Neural cell (in vitro differentiated cells): ENCODE measurements at regions not wholly inside any gene's neighbourhood (a gene's known extent, or its start where the extent isn't known, plus 50 kb on each side); places are given as distances from the start of the nearest gene placed in this dataset.

Experiments used
- H2AFZ ChIP-seq: fragments of 200-600, 300-800 bp; sonication (generic), shearing (Covaris generic); 2 replicates; pipeline ENCODE4 v1.6.0; 2014; ENCODE audit warnings: low read depth, mild to moderate bottlenecking, antibody characterized with exemption, low read length, moderate library complexity
- H3F3A ChIP-seq: fragments of 200-600 bp; shearing (Covaris generic); 2 replicates; pipeline ENCODE4 v1.6.1; 2016; ENCODE audit warnings: mild to moderate bottlenecking, moderate library complexity, mixed read lengths, antibody characterized with exemption, low read length; ENCODE audit not compliant: insufficient read depth, poor library complexity, severe bottlenecking
- H3K27ac ChIP-seq: fragments of 200-600, 300-800 bp; sonication (generic), shearing (Covaris generic); 2 replicates; pipeline ENCODE4 v1.5.1; 2014; ENCODE audit warnings: mild to moderate bottlenecking, low read length, moderate library complexity
- H3K27me3 ChIP-seq: fragments of 300-800, 200-600 bp; sonication (generic), shearing (Covaris generic); 2 replicates; pipeline ENCODE4 v1.6.0; 2014; ENCODE audit warnings: mild to moderate bottlenecking, low read depth, low read length, moderate library complexity; ENCODE audit not compliant: insufficient read depth
- H3K36me3 ChIP-seq: fragments of 300-800, 200-600 bp; sonication (generic), shearing (Covaris generic); 2 replicates; pipeline ENCODE4 v1.5.1; 2014; ENCODE audit warnings: mild to moderate bottlenecking, antibody characterized with exemption, low read length, moderate library complexity; ENCODE audit not compliant: insufficient read depth
- H3K4me2 ChIP-seq: fragments of 300-800, 200-600 bp; sonication (generic), shearing (Covaris generic); 2 replicates; pipeline ENCODE4 v1.6.0; 2014; ENCODE audit warnings: mild to moderate bottlenecking, low read length
- H3K4me3 ChIP-seq: fragments of 300-800, 200-600 bp; sonication (generic), shearing (Covaris generic); 2 replicates; pipeline ENCODE4 v1.5.1; 2014; ENCODE audit warnings: mild to moderate bottlenecking, low read length, moderate library complexity
- H3K79me2 ChIP-seq: fragments of 200-600 bp; shearing (Covaris generic); replicated peaks from 2 replicates; pipeline ENCODE4 v1.6.0; 2014; ENCODE audit warnings: mild to moderate bottlenecking, low read length, moderate library complexity; ENCODE audit not compliant: insufficient read depth
- H3K9ac ChIP-seq: fragments of 300-800, 200-600 bp; sonication (generic), shearing (Covaris generic); 2 replicates; pipeline ENCODE4 v1.6.1; 2016; ENCODE audit warnings: mild to moderate bottlenecking, low read length, mixed read lengths
- H3K9me2 ChIP-seq: fragments of 200-600 bp; shearing (Covaris generic); 2 replicates; pipeline ENCODE4 v1.6.1; 2016; ENCODE audit warnings: mild to moderate bottlenecking, low read length, mixed read lengths; ENCODE audit not compliant: insufficient read depth
- H3K9me3 ChIP-seq: fragments of 200-600, 300-800 bp; sonication (generic), shearing (Covaris generic); 2 replicates; pipeline ENCODE4 v1.6.1; 2016; ENCODE audit warnings: mild to moderate bottlenecking, mixed run types, low read length, moderate library complexity, mixed read lengths
- H4K20me1 ChIP-seq: fragments of 200-600 bp; shearing (Covaris generic); 2 replicates; pipeline ENCODE4 v1.6.1; 2016; ENCODE audit warnings: mild to moderate bottlenecking, mixed run types; ENCODE audit not compliant: insufficient read depth
- CTCF ChIP-seq: fragments of 450-650 bp; IDR thresholded peaks from 2 replicates; pipeline ENCODE4 v1.5.1; 2014; ENCODE audit warnings: antibody characterized with exemption, mild to moderate bottlenecking, moderate library complexity; ENCODE audit not compliant: poor library complexity, severe bottlenecking
- EP300 ChIP-seq: fragments of 450-650 bp; conservative IDR thresholded peaks from 2 replicates; pipeline ENCODE4 v1.6.1; 2014; ENCODE audit warnings: antibody characterized with exemption, mild to moderate bottlenecking, moderate library complexity; ENCODE audit not compliant: poor library complexity, severe bottlenecking
- EZH2 ChIP-seq: fragments of 200-600, 300-800 bp; shearing (Covaris generic), sonication (generic); IDR thresholded peaks from 2 replicates; pipeline ENCODE4 v1.6.1; 2014; ENCODE audit warnings: antibody characterized with exemption, low read length, borderline replicate concordance, mild to moderate bottlenecking; ENCODE audit not compliant: insufficient read depth, poor library complexity, severe bottlenecking
- MXI1 ChIP-seq: fragments of 450-650 bp; conservative IDR thresholded peaks from 2 replicates; pipeline ENCODE4 v1.6.1; 2014; ENCODE audit warnings: antibody characterized with exemption, mild to moderate bottlenecking; ENCODE audit not compliant: poor library complexity, severe bottlenecking
- POLR2AphosphoS5 ChIP-seq: IDR thresholded peaks from 2 replicates; pipeline ENCODE4 v1.6.1; 2012
- RAD21 ChIP-seq: fragments of 450-650 bp; conservative IDR thresholded peaks from 2 replicates; pipeline ENCODE4 v1.6.1; 2014; ENCODE audit warnings: antibody characterized with exemption, mild to moderate bottlenecking, moderate library complexity
- REST ChIP-seq: IDR thresholded peaks from 2 replicates; pipeline ENCODE4 v1.6.1; 2012; ENCODE audit warnings: borderline replicate concordance
- SMC3 ChIP-seq: fragments of 450-650 bp; conservative IDR thresholded peaks from 2 replicates; pipeline ENCODE4 v1.6.1; 2014; ENCODE audit warnings: antibody characterized with exemption, mild to moderate bottlenecking, moderate library complexity; ENCODE audit not compliant: poor library complexity
- TAF1 ChIP-seq: IDR thresholded peaks from 2 replicates; pipeline ENCODE4 v1.6.1; 2012; ENCODE audit warnings: low read depth

- H3K36me3 ChIP-seq = no peaks in the 10 kb centered on the region
- no peaks in the 10 kb centered on the region for H3K9me3 ChIP-seq
- H2AFZ ChIP-seq = no peak overlapping the region
- no peak overlapping the region for H3K4me2 ChIP-seq
- H3K9me2 ChIP-seq = no peaks in the 10 kb centered on the region
- H3K9ac ChIP-seq = no peak overlapping the region
- no peak overlapping the region for H3K4me3 ChIP-seq
- H3K27ac ChIP-seq = no peak overlapping the region
- TF ChIP-seq RAD21 (no peak), REST (no peak), EP300 (no peak), SMC3 (no peak), TAF1 (no peak), EZH2 (no peak), CTCF (no peak), POLR2AphosphoS5 (no peak), MXI1 (no peak)
- no peaks in the 10 kb centered on the region for H4K20me1 ChIP-seq
- H3F3A ChIP-seq = no peaks in the 10 kb centered on the region
- H3K79me2 ChIP-seq = no peaks in the 10 kb centered on the region
- no peaks in the 10 kb centered on the region for H3K27me3 ChIP-seq
Measured at GRCh38 chr3:150146991-150147761, 176.5 kb upstream of the PFN2 start.

- Histone ChIP-seq H3K4me2 (no peak overlapping the region), H3F3A (no peaks in the 10 kb centered on the region), H3K27me3 (no peaks in the 10 kb centered on the region), H3K27ac (no peak overlapping the region), H3K4me3 (no peak overlapping the region), H3K79me2 (no peaks in the 10 kb centered on the region), H3K9ac (no peak overlapping the region), H3K9me2 (no peaks in the 10 kb centered on the region), H4K20me1 (no peaks in the 10 kb centered on the region), H2AFZ (no peak overlapping the region), H3K9me3 (no peaks in the 10 kb centered on the region), H3K36me3 (no peaks in the 10 kb centered on the region)
- no peak for TF ChIP-seq POLR2AphosphoS5
- no peak for TF ChIP-seq REST
- TF ChIP-seq TAF1 = no peak
- TF ChIP-seq EP300 = no peak
- TF ChIP-seq MXI1 = no peak
Measured at GRCh38 chr3:150145659-150146058, 175.0 kb upstream of the PFN2 start.
